GM13976 (cell line): ENCODE measurements at regions not wholly inside any gene's neighbourhood (a gene's known extent, or its start where the extent isn't known, plus 50 kb on each side); places are given as distances from the start of the nearest gene placed in this dataset.

ENCODE experiments used
- DNase-seq: peaks from one replicate; pipeline ENCODE4 v3.0.0; 2012; ENCODE audit warnings: low spot score
- CTCF ChIP-seq: IDR thresholded peaks from 2 replicates; pipeline ENCODE4 v1.5.1; 2012; ENCODE audit warnings: borderline replicate concordance, mild to moderate bottlenecking; ENCODE audit not compliant: insufficient read depth; ENCODE audit errors: extremely low read depth, missing control alignments, control extremely low read depth
- in situ Hi-C: fragments of 300-500 bp; cut with MboI; formaldehyde crosslinking; loops from one replicate; pipeline ENCODE4 v1.12.0; 2022; ENCODE audit warnings: low sequenced_read_pairs, mixed read lengths, inconsistent platforms; ENCODE audit not compliant: unreplicated experiment

- TF ChIP-seq CTCF, result no peak
- in situ Hi-C loops, result no loop called here
- no peak for DNase-seq
Observed at GRCh38 chr2:81495556-81495955, 1191.0 kb upstream of the LRRTM1 start.

GRCh38 chr2:81483254-81483653 lies 1178.7 kb upstream of the LRRTM1 start:
- DNase-seq, result no peak
- in situ Hi-C loops, result no loop called here
- no peak for TF ChIP-seq CTCF

GRCh38 chr2:81481994-81482368 lies 1177.4 kb upstream of the LRRTM1 start:
- DNase-seq, result no peak

GRCh38 chr2:81481242-81481993 lies 1176.9 kb upstream of the LRRTM1 start:
- in situ Hi-C loops, result no loop called here
- no peak for TF ChIP-seq CTCF
- DNase-seq, result no peak

More at GRCh38 chr2:81481994-81482368, 1177.4 kb upstream of the LRRTM1 start:
- no peak for TF ChIP-seq CTCF
- in situ Hi-C loops, result no loop called here

GRCh38 chr2:81467096-81467495 lies 1162.5 kb upstream of the LRRTM1 start:
- in situ Hi-C loops, result no loop called here
- DNase-seq, result no peak
- TF ChIP-seq CTCF, result no peak

GRCh38 chr2:81462420-81462819 lies 1157.9 kb upstream of the LRRTM1 start:
- in situ Hi-C loops, result no loop called here
- TF ChIP-seq CTCF, result no peak

More at GRCh38 chr2:81462420-81462819, 1157.9 kb upstream of the LRRTM1 start:
- DNase-seq, result no peak
